ENCODE measurements at regions not wholly inside any gene's neighbourhood (a gene's known extent, or its start where the extent isn't known, plus 50 kb on each side); places are given as distances from the start of the nearest gene placed in this dataset.

GRCh38 chr5:118561235-118561634 is 427.1 kb downstream of the DTWD2 start:
- intact Hi-C loops (cut with micrococcal nuclease; ENCODE audit: unreplicated experiment) = no loop called here

GRCh38 chr5:118558871-118559270 is 429.5 kb downstream of the DTWD2 start:
- H3K4me2 ChIP-seq (ENCODE audit: control insufficient read depth, insufficient read depth) = no peak overlapping the region
- FAIRE-seq = no peak
- DNase-seq (ENCODE audit: low read depth, low spot score) = no peak
- H3K79me2 ChIP-seq (ENCODE audit: control insufficient read depth, insufficient read depth, low read length) = no peaks in the 10 kb centered on the region
- no peaks in the 10 kb centered on the region for H3K36me3 ChIP-seq (ENCODE audit: control insufficient read depth in 2 of 2, insufficient read depth in 2 of 2, low read length in 1 of 2)
- CTCF ChIA-PET = no interaction called here
- no peak overlapping the region for H2AFZ ChIP-seq (ENCODE audit: control insufficient read depth, low read depth, low read length)
- 0% methylated on average over 1 of the region's 1 CpG for WGBS (ENCODE audit: insufficient coverage, insufficient replicate concordance, low lambda C conversion rate, missing lambda C conversion rate)
- RAD21 ChIA-PET (ENCODE audit: unreplicated experiment) = no interaction called here
- POLR2A ChIA-PET = no interaction called here
- H3K9me3 ChIP-seq (replicated peaks; ENCODE audit: control insufficient read depth, insufficient read depth, low read length) = no peaks in the 10 kb centered on the region
- no peak overlapping the region for H3K27ac ChIP-seq (ENCODE audit: control insufficient read depth, insufficient read depth)
- H4K20me1 ChIP-seq (ENCODE audit: control insufficient read depth, insufficient read depth) = no peaks in the 10 kb centered on the region
- SMC1A ChIA-PET (ENCODE audit: uncharacterized antibody, unreplicated experiment) = no interaction called here
- no peak overlapping the region for H3K9ac ChIP-seq (ENCODE audit: control insufficient read depth, insufficient read depth, low read length)
- H3K4me1 ChIP-seq (ENCODE audit: control insufficient read depth, insufficient read depth, low read length) = no peaks in the 10 kb centered on the region; the same call in 1 of the 2 replicates
- ATAC-seq = no peak
- TF ChIP-seq ZZZ3 (IDR thresholded peaks at IDR 0.05; ENCODE audit: control insufficient read depth, insufficient read length, low read depth) (no peak), HDAC6 (IDR thresholded peaks at IDR 0.05; ENCODE audit: unreplicated experiment) (no peak), REST (IDR thresholded peaks at IDR 0.05; ENCODE audit: low read depth, low read length) (no peak), YBX1 (IDR thresholded peaks at IDR 0.05) (no peak)
- BruUV-seq (replicated peaks) = no TSS peak
- no peaks in the 10 kb centered on the region for H3K27me3 ChIP-seq (replicated peaks in 1 of 2; ENCODE audit: control insufficient read depth in 2 of 2, insufficient read depth in 2 of 2, low read length in 1 of 2)
- H3K4me3 ChIP-seq = no peak overlapping the region
- intact Hi-C loops (cut with micrococcal nuclease; ENCODE audit: unreplicated experiment) (no loop called here), in situ Hi-C loops (cut with MboI) (no loop called here)

More at GRCh38 chr5:118561235-118561634, 427.1 kb downstream of the DTWD2 start:
- no peak overlapping the region for H3K4me2 ChIP-seq (ENCODE audit: control insufficient read depth, insufficient read depth)
- TF ChIP-seq MLLT1 (IDR thresholded peaks at IDR 0.05) = no peak
- H3K4me3 ChIP-seq = no peak overlapping the region
- no peaks in the 10 kb centered on the region for H3K9me3 ChIP-seq (replicated peaks; ENCODE audit: control insufficient read depth, insufficient read depth, low read length)
- H3K27me3 ChIP-seq (replicated peaks in 1 of 2; ENCODE audit: control insufficient read depth in 2 of 2, insufficient read depth in 2 of 2, low read length in 1 of 2) = no peaks in the 10 kb centered on the region
- no peak overlapping the region for H2AFZ ChIP-seq (ENCODE audit: control insufficient read depth, low read depth, low read length)
- H3K79me2 ChIP-seq (ENCODE audit: control insufficient read depth, insufficient read depth, low read length) = no peaks in the 10 kb centered on the region
- no peak overlapping the region for H3K9ac ChIP-seq (ENCODE audit: control insufficient read depth, insufficient read depth, low read length)
- RAD21 ChIA-PET (ENCODE audit: unreplicated experiment) = no interaction called here
- in situ Hi-C loops (cut with MboI) = no loop called here
- no peak overlapping the region for H3K27ac ChIP-seq (ENCODE audit: control insufficient read depth, insufficient read depth)
- H3K36me3 ChIP-seq (ENCODE audit: control insufficient read depth in 2 of 2, insufficient read depth in 2 of 2, low read length in 1 of 2) = no peaks in the 10 kb centered on the region
- ATAC-seq (no peak), FAIRE-seq (no peak), DNase-seq (ENCODE audit: low read depth, low spot score) (no peak)
- BruUV-seq (replicated peaks) = no TSS peak
- SMC1A ChIA-PET (ENCODE audit: uncharacterized antibody, unreplicated experiment) = no interaction called here
- no peaks in the 10 kb centered on the region for H4K20me1 ChIP-seq (ENCODE audit: control insufficient read depth, insufficient read depth)
- CTCF ChIA-PET = no interaction called here
- POLR2A ChIA-PET = no interaction called here
- H3K4me1 ChIP-seq (ENCODE audit: control insufficient read depth, insufficient read depth, low read length) = no peaks in the 10 kb centered on the region

Measured in GM12878 (cell line).